ENCODE measurements at regions not wholly inside any gene's neighbourhood (a gene's known extent, or its start where the extent isn't known, plus 50 kb on each side); places are given as distances from the start of the nearest gene placed in this dataset.

- no peak for TF ChIP-seq FOXP2 (optimal IDR thresholded peaks at IDR 0.05; ENCODE audit: control extremely low read depth, extremely low read length, insufficient read depth)
- TF ChIP-seq EZH2 (IDR thresholded peaks at IDR 0.05) = no peak
- TF ChIP-seq POLR2AphosphoS5 (IDR thresholded peaks at IDR 0.05; ENCODE audit: borderline replicate concordance, low read depth, low read length) = no peak
- H3K27ac ChIP-seq = no peak overlapping the region
- H3K4me3 ChIP-seq = no peak overlapping the region
- no peaks in the 10 kb centered on the region for H3K9me3 ChIP-seq (ENCODE audit: low read depth, low read length)
- no peak overlapping the region for H3K9ac ChIP-seq (ENCODE audit: insufficient read length)
- H3K36me3 ChIP-seq (ENCODE audit: insufficient read depth, low read length) = no peaks in the 10 kb centered on the region
- no peak for DNase-seq (ENCODE audit: low read depth, low spot score)
Measured at GRCh38 chr1:90210633-90211491, 216.0 kb downstream of the ZNF326 start.

- no peak overlapping the region for H3K9ac ChIP-seq (ENCODE audit: insufficient read length)
- H3K4me3 ChIP-seq = no peak overlapping the region
- H3K9me3 ChIP-seq (ENCODE audit: low read depth, low read length) = no peaks in the 10 kb centered on the region
- TF ChIP-seq POLR2AphosphoS5 (IDR thresholded peaks at IDR 0.05; ENCODE audit: borderline replicate concordance, low read depth, low read length) (no peak), FOXP2 (optimal IDR thresholded peaks at IDR 0.05; ENCODE audit: control extremely low read depth, extremely low read length, insufficient read depth) (no peak), EZH2 (IDR thresholded peaks at IDR 0.05) (no peak)
- no peak overlapping the region for H3K27ac ChIP-seq
- H3K36me3 ChIP-seq (ENCODE audit: insufficient read depth, low read length) = no peaks in the 10 kb centered on the region
- no peak for DNase-seq (ENCODE audit: low read depth, low spot score)
Measured at GRCh38 chr1:90208949-90209348, 214.0 kb downstream of the ZNF326 start.

GRCh38 chr1:90206260-90206659 lies 211.3 kb downstream of the ZNF326 start:
- Histone ChIP-seq H3K9me3 (ENCODE audit: low read depth, low read length) (no peaks in the 10 kb centered on the region), H3K27ac (peak overlapping the region; percentile 78), H3K4me3 (no peak overlapping the region; the same call in 1 of the 2 replicates), H3K36me3 (ENCODE audit: insufficient read depth, low read length) (no peaks in the 10 kb centered on the region), H3K9ac (ENCODE audit: insufficient read length) (peak overlapping the region; percentile 24)
- no peak for TF ChIP-seq EZH2 (IDR thresholded peaks at IDR 0.05)
- TF ChIP-seq POLR2AphosphoS5 (IDR thresholded peaks at IDR 0.05; ENCODE audit: borderline replicate concordance, low read depth, low read length) = no peak
- TF ChIP-seq FOXP2 (optimal IDR thresholded peaks at IDR 0.05; ENCODE audit: control extremely low read depth, extremely low read length, insufficient read depth) = no peak
- DNase-seq (ENCODE audit: low read depth, low spot score) = no peak

GRCh38 chr1:90204780-90205179 lies 209.9 kb downstream of the ZNF326 start:
- Histone ChIP-seq H3K9me3 (ENCODE audit: low read depth, low read length) (no peaks in the 10 kb centered on the region), H3K4me3 (no peak overlapping the region), H3K36me3 (ENCODE audit: insufficient read depth, low read length) (no peaks in the 10 kb centered on the region), H3K9ac (ENCODE audit: insufficient read length) (no peak overlapping the region), H3K27ac (no peak overlapping the region)
- no peak for DNase-seq (ENCODE audit: low read depth, low spot score)
- TF ChIP-seq POLR2AphosphoS5 (IDR thresholded peaks at IDR 0.05; ENCODE audit: borderline replicate concordance, low read depth, low read length) (no peak), EZH2 (IDR thresholded peaks at IDR 0.05) (no peak), FOXP2 (optimal IDR thresholded peaks at IDR 0.05; ENCODE audit: control extremely low read depth, extremely low read length, insufficient read depth) (no peak)

- Histone ChIP-seq H3K27ac (no peak overlapping the region), H3K36me3 (ENCODE audit: insufficient read depth, low read length) (no peaks in the 10 kb centered on the region), H3K4me3 (no peak overlapping the region), H3K9me3 (ENCODE audit: low read depth, low read length) (no peaks in the 10 kb centered on the region), H3K9ac (ENCODE audit: insufficient read length) (no peak overlapping the region)
- no peak for TF ChIP-seq EZH2 (IDR thresholded peaks at IDR 0.05)
- DNase-seq (ENCODE audit: low read depth, low spot score) = no peak
Measured at GRCh38 chr1:90204023-90204590, 209.2 kb downstream of the ZNF326 start.

GRCh38 chr1:90201467-90202358 lies 206.8 kb downstream of the ZNF326 start:
- no peak for DNase-seq (ENCODE audit: low read depth, low spot score)
- Histone ChIP-seq H3K9me3 (ENCODE audit: low read depth, low read length) (no peaks in the 10 kb centered on the region), H3K9ac (ENCODE audit: insufficient read length) (no peak overlapping the region), H3K36me3 (ENCODE audit: insufficient read depth, low read length) (no peaks in the 10 kb centered on the region), H3K4me3 (no peak overlapping the region), H3K27ac (no peak overlapping the region)
- no peak for TF ChIP-seq FOXP2 (optimal IDR thresholded peaks at IDR 0.05; ENCODE audit: control extremely low read depth, extremely low read length, insufficient read depth)
- TF ChIP-seq EZH2 (IDR thresholded peaks at IDR 0.05) = no peak
- no peak for TF ChIP-seq POLR2AphosphoS5 (IDR thresholded peaks at IDR 0.05; ENCODE audit: borderline replicate concordance, low read depth, low read length)

- TF ChIP-seq FOXP2 (optimal IDR thresholded peaks at IDR 0.05; ENCODE audit: control extremely low read depth, extremely low read length, insufficient read depth) (no peak), EZH2 (IDR thresholded peaks at IDR 0.05) (no peak), POLR2AphosphoS5 (IDR thresholded peaks at IDR 0.05; ENCODE audit: borderline replicate concordance, low read depth, low read length) (no peak)
- Histone ChIP-seq H3K36me3 (ENCODE audit: insufficient read depth, low read length) (no peaks in the 10 kb centered on the region), H3K9ac (ENCODE audit: insufficient read length) (no peak overlapping the region), H3K27ac (no peak overlapping the region), H3K9me3 (ENCODE audit: low read depth, low read length) (no peaks in the 10 kb centered on the region), H3K4me3 (no peak overlapping the region)
- DNase-seq (ENCODE audit: low read depth, low spot score) = no peak
Measured at GRCh38 chr1:90200646-90201205, 205.8 kb downstream of the ZNF326 start.
